B cell (primary cell): ENCODE measurements at regions not wholly inside any gene's neighbourhood (a gene's known extent, or its start where the extent isn't known, plus 50 kb on each side); places are given as distances from the start of the nearest gene placed in this dataset.

Experiments
- ATAC-seq: fragments of 200-7000 bp; cut with Tn5 transposase; one replicate; pipeline ENCODE4 v1.10.0; 2021; ENCODE audit warnings: low read depth, mild to moderate bottlenecking, moderate number of reproducible peaks, moderate library complexity
- CTCF ChIA-PET: fragments of 350-600 bp; sonication (Branson Sonifier 250); formaldehyde crosslinking; loops from one replicate; lab custom pipeline; 2021; ENCODE audit warnings: antibody characterized with exemption, inconsistent platforms; lab: Charles Lee
- POLR2A ChIA-PET: fragments of 350-600 bp; sonication (Branson Sonifier 250); formaldehyde crosslinking; loops from one replicate; lab custom pipeline; 2021; ENCODE audit warnings: antibody characterized with exemption; lab: Charles Lee
- DNase-seq: peaks from one replicate; pipeline ENCODE4 v3.0.0; 2013
- H2AFZ ChIP-seq: 2 replicates; pipeline ENCODE4 v1.6.1; 2012; ENCODE audit warnings: mild to moderate bottlenecking, low read depth, low read length; ENCODE audit not compliant: insufficient read depth, poor library complexity, severe bottlenecking
- H3K27ac ChIP-seq, 2 donors: 1 replicate in 1 of 2; 2 replicates in 1 of 2; pipeline ENCODE4 v1.5.1; 2012 to 2013; ENCODE audit warnings: low read length in 2 of 2, mild to moderate bottlenecking in 2 of 2, moderate library complexity in 1 of 2
- H3K27me3 ChIP-seq, 4 experiments: fragments of 200-600 bp in 1 of 4; sonication (generic) in 1 of 4; replicated peaks in 1 of 4; 1 replicate in 2 of 4; 2 replicates in 2 of 4; pipeline versions ENCODE4 v1.6.1 to v1.7.0; 2013 to 2016; ENCODE audit warnings: low read length in 3 of 4, mild to moderate bottlenecking in 2 of 4, mixed read lengths in 1 of 4, moderate library complexity in 1 of 4; ENCODE audit not compliant: insufficient read depth in 4 of 4, control insufficient read depth in 3 of 4; ENCODE audit errors: control extremely low read depth in 1 of 4
- H3K36me3 ChIP-seq, 2 experiments: replicated peaks in 1 of 2; 1 replicate in 1 of 2; 2 replicates in 1 of 2; pipeline versions ENCODE4 v1.6.1 to v1.7.1; 2013; ENCODE audit warnings: low read length in 1 of 2; ENCODE audit not compliant: insufficient read depth in 2 of 2, control insufficient read depth in 1 of 2; ENCODE audit errors: control extremely low read depth in 1 of 2, extremely low read depth in 1 of 2
- H3K4me1 ChIP-seq, 2 donors: fragments of 200-600 bp in 1 of 2; sonication (generic) in 1 of 2; 1 replicate in 1 of 2; 2 replicates in 1 of 2; pipeline versions ENCODE4 v1.5.1 to v1.6.1; 2013 to 2017; ENCODE audit warnings: low read length in 2 of 2; ENCODE audit not compliant: control insufficient read depth in 2 of 2, insufficient read depth in 2 of 2
- H3K4me2 ChIP-seq: replicated peaks from 2 replicates; pipeline ENCODE3; 2012; ENCODE audit warnings: mild to moderate bottlenecking, low read depth, low read length; ENCODE audit not compliant: poor library complexity, severe bottlenecking
- H3K4me3 ChIP-seq, 5 experiments: fragments of 200-600 bp in 1 of 5; sonication (generic) in 1 of 5; 1 replicate in 3 of 5; 2 replicates in 2 of 5; pipeline versions ENCODE4 v1.5.1 to v1.7.0; 2011 to 2016; ENCODE audit warnings: low read length in 4 of 5, mild to moderate bottlenecking in 4 of 5, low read depth in 2 of 5, control low read depth in 1 of 5, moderate library complexity in 1 of 5; ENCODE audit not compliant: insufficient read depth in 1 of 5; ENCODE audit errors: control extremely low read depth in 1 of 5, extremely low read depth in 1 of 5
- H3K79me2 ChIP-seq: fragments of 200-600 bp; sonication (generic); one replicate; pipeline ENCODE4 v1.6.0; 2016; ENCODE audit warnings: low read length; ENCODE audit not compliant: control insufficient read depth, insufficient read depth
- H3K9ac ChIP-seq: fragments of 200-600 bp; sonication (generic); 2 replicates; pipeline ENCODE4 v1.6.1; 2017; ENCODE audit warnings: mild to moderate bottlenecking, low read length, moderate library complexity
- H3K9me3 ChIP-seq, 3 donors: one replicate each; pipeline versions ENCODE4 v1.6.1 to v1.7.1; 2013; ENCODE audit warnings: low read length in 2 of 3; ENCODE audit not compliant: control insufficient read depth in 2 of 3, insufficient read depth in 1 of 3; ENCODE audit errors: control extremely low read depth in 1 of 3
- H4K20me1 ChIP-seq: 2 replicates; pipeline ENCODE4 v1.6.0; 2012; ENCODE audit warnings: mild to moderate bottlenecking, low read length; ENCODE audit not compliant: insufficient read depth, control insufficient read depth, poor library complexity, severe bottlenecking
- H3K27ac Mint-ChIP-seq: one replicate; pipeline ENCODE4 v1.8.0; 2021; ENCODE audit warnings: mixed read lengths
- H3K27me3 Mint-ChIP-seq: one replicate; pipeline ENCODE4 v1.8.0; 2021; ENCODE audit warnings: mixed read lengths
- H3K4me1 Mint-ChIP-seq: one replicate; pipeline ENCODE4 v1.8.0; 2021; ENCODE audit warnings: mixed read lengths
- H3K4me3 Mint-ChIP-seq: one replicate; pipeline ENCODE4 v1.8.0; 2021; ENCODE audit warnings: mixed read lengths
- H3K9me3 Mint-ChIP-seq: one replicate; pipeline ENCODE4 v1.8.0; 2022; ENCODE audit warnings: mixed read lengths; ENCODE audit not compliant: insufficient read depth
- CTCF ChIP-seq: fragments of 200-600 bp; IDR thresholded peaks from one replicate; pipeline ENCODE4 v1.8.0; 2022; ENCODE audit warnings: antibody characterized with exemption, mild to moderate bottlenecking
- EZH2 ChIP-seq: IDR thresholded peaks from 2 replicates; pipeline ENCODE4 v1.6.1; 2012; ENCODE audit warnings: borderline replicate concordance, low read depth, mild to moderate bottlenecking, moderate library complexity, low read length; ENCODE audit not compliant: insufficient read depth, poor library complexity, severe bottlenecking
- WGBS: methylation state at CpG from one replicate; pipeline ENCODE4 v1.1.5; 2013; ENCODE audit warnings: missing lambda C conversion rate; ENCODE audit not compliant: insufficient coverage; 5-methylcytosine and 5-hydroxymethylcytosine counted together
- intact Hi-C: fragments of 100-400 bp; cut with micrococcal nuclease; formaldehyde crosslinking; loops from one replicate; pipeline ENCODE4 v1.10.0; 2022

- peak overlapping the region; percentile 8 for H3K9ac ChIP-seq
- H3K9me3 Mint-ChIP-seq: no peaks in the 10 kb centered on the region
- H3K79me2 ChIP-seq: no peaks in the 10 kb centered on the region
- no peaks in the 10 kb centered on the region for H3K36me3 ChIP-seq
- CTCF ChIA-PET: no interaction called here
- H3K4me3 Mint-ChIP-seq: peak overlapping the region; percentile 33
- WGBS: 87% methylated on average over 14 of the region's 16 CpGs
- peaks cover 0 to 10% (median 0%) of the 10 kb centered on the region in 3 donors for H3K9me3 ChIP-seq
- no peak for ATAC-seq
- peak overlapping the region in 1 of 5 experiments; percentile 3 for H3K4me3 ChIP-seq
- H3K4me1 Mint-ChIP-seq: peaks cover 28% of the 10 kb centered on the region
- no peaks in the 10 kb centered on the region for H4K20me1 ChIP-seq
- peaks cover 14 to 27% of the 10 kb centered on the region in 2 donors for H3K4me1 ChIP-seq
- H2AFZ ChIP-seq: peak overlapping the region; percentile 16
- peaks cover 42% of the 10 kb centered on the region for H3K27me3 Mint-ChIP-seq
- POLR2A ChIA-PET: no interaction called here
- intact Hi-C loops: no loop called here
- no peak overlapping the region for H3K27ac Mint-ChIP-seq
- no peak for TF ChIP-seq CTCF
- no peak for TF ChIP-seq EZH2
- DNase-seq: no peak
- no peak overlapping the region for H3K27ac ChIP-seq
- H3K4me2 ChIP-seq: peak overlapping the region; percentile 61
- peaks cover 0 to 24% (median 9%) of the 10 kb centered on the region in 4 experiments for H3K27me3 ChIP-seq
Observed at GRCh38 chr3:40615918-40616819, 91.4 kb downstream of the ZNF621 start.

- H3K9me3 ChIP-seq: peaks cover 0 to 10% (median 0%) of the 10 kb centered on the region in 3 donors
- no peaks in the 10 kb centered on the region for H4K20me1 ChIP-seq
- no peaks in the 10 kb centered on the region for H3K36me3 ChIP-seq
- H3K9ac ChIP-seq: no peak overlapping the region
- H3K4me3 Mint-ChIP-seq: no peak overlapping the region
- H3K9me3 Mint-ChIP-seq: no peaks in the 10 kb centered on the region
- H3K4me1 ChIP-seq: peaks cover 14 to 32% of the 10 kb centered on the region in 2 donors
- peaks cover 32% of the 10 kb centered on the region for H3K4me1 Mint-ChIP-seq
- peaks cover 39% of the 10 kb centered on the region for H3K27me3 Mint-ChIP-seq
- WGBS: 100% methylated on average over 1 of the region's 3 CpGs
- CTCF ChIA-PET: no interaction called here
- H3K4me3 ChIP-seq: no peak overlapping the region
- no peak for DNase-seq
- POLR2A ChIA-PET: no interaction called here
- intact Hi-C loops: no loop called here
- no peak overlapping the region for H3K27ac ChIP-seq
- TF ChIP-seq CTCF (no peak), EZH2 (no peak)
- H2AFZ ChIP-seq: no peak overlapping the region
- no peaks in the 10 kb centered on the region for H3K79me2 ChIP-seq
- no peak for ATAC-seq
- no peak overlapping the region for H3K27ac Mint-ChIP-seq
- no peak overlapping the region for H3K4me2 ChIP-seq
- peaks cover 0 to 24% (median 9%) of the 10 kb centered on the region in 4 experiments for H3K27me3 ChIP-seq
Observed at GRCh38 chr3:40617084-40617483, 92.3 kb downstream of the ZNF621 start.
